HCT116 (cell line): ENCODE measurements at regions not wholly inside any gene's neighbourhood (a gene's known extent, or its start where the extent isn't known, plus 50 kb on each side); places are given as distances from the start of the nearest gene placed in this dataset.

ENCODE experiments used
- ATAC-seq: fragments of 200-7000 bp; cut with Tn5 transposase; 2 replicates; pipeline ENCODE4 v1.9.1; 2020; ENCODE audit warnings: mild to moderate bottlenecking, moderate library complexity
- BruUV-seq: library from RNA; stranded (reverse); fragments of 400-500 nt; replicated peaks from 2 replicates; lab custom pipeline; 2021; lab: Mats Ljungman, UMichigan
- CTCF ChIA-PET: fragments of 300-600 bp; sonication (Branson Sonifier 250); formaldehyde crosslinking; loops from one replicate; lab custom pipeline; 2021; ENCODE audit warnings: antibody characterized with exemption; lab: Charles Lee
- POLR2A ChIA-PET: fragments of 300-600, 350-600 bp; sonication (Branson Sonifier 250); formaldehyde crosslinking; loops from one replicate; lab custom pipeline; 2021; ENCODE audit warnings: antibody characterized with exemption; lab: Charles Lee
- RAD21 ChIA-PET, 2 experiments: fragments of 300-600 bp; sonication (Branson Sonifier 250); formaldehyde crosslinking; loops; one replicate each; lab custom pipeline; 2023; ENCODE audit warnings: low total read pairs in 2 of 2; ENCODE audit not compliant: uncharacterized antibody in 2 of 2, unreplicated experiment in 2 of 2, low non-redundant PET in 1 of 2; lab: Charles Lee
- DNase-seq: peaks from one replicate; pipeline ENCODE4 v3.0.0-alpha.2; 2010; ENCODE audit warnings: low read depth, low spot score
- H2AFZ ChIP-seq: fragments of 200-600 bp; shearing (Covaris generic), sonication (generic); 2 replicates; pipeline ENCODE4 v1.6.1; 2017; ENCODE audit warnings: low read depth, mixed run types, mixed read lengths, antibody characterized with exemption, low read length; ENCODE audit not compliant: poor library complexity, severe bottlenecking
- H3K27ac ChIP-seq: 2 replicates; pipeline ENCODE4 v1.5.1; 2012; ENCODE audit warnings: low read depth, low read length
- H3K27me3 ChIP-seq: fragments of 200-600 bp; sonication (generic); 2 replicates; pipeline ENCODE4 v1.6.1; 2016; ENCODE audit warnings: mixed run types, low read length, mixed read lengths; ENCODE audit not compliant: insufficient read depth
- H3K36me3 ChIP-seq, 2 experiments: fragments of 200-500 bp in 1 of 2; fragments of 200-600 bp in 1 of 2; sonication (Bioruptor generic) in 1 of 2; sonication (generic) in 1 of 2; 2 replicates each; pipeline versions ENCODE4 v1.5.1 to v1.6.1; 2014 to 2016; ENCODE audit warnings: low read length in 2 of 2, inconsistent platforms in 1 of 2, mixed read lengths in 1 of 2, mixed run types in 1 of 2; ENCODE audit not compliant: insufficient read depth in 2 of 2, control insufficient read depth in 1 of 2
- H3K4me1 ChIP-seq, 2 experiments: fragments of 200-600 bp in 1 of 2; sonication (generic) in 1 of 2; 2 replicates each; pipeline versions ENCODE4 v1.5.1 to v1.6.1; 2012 to 2017; ENCODE audit warnings: low read length in 2 of 2, inconsistent platforms in 1 of 2, mild to moderate bottlenecking in 1 of 2, mixed read lengths in 1 of 2, mixed run types in 1 of 2, moderate library complexity in 1 of 2; ENCODE audit not compliant: insufficient read depth in 2 of 2, control insufficient read depth in 1 of 2
- H3K4me2 ChIP-seq: fragments of 200-600 bp; sonication (generic); 2 replicates; pipeline ENCODE4 v1.6.1; 2017; ENCODE audit warnings: mixed run types, low read length, mixed read lengths
- H3K4me3 ChIP-seq, 2 experiments: fragments of 200-600 bp in 1 of 2; sonication (generic) in 1 of 2; replicated peaks in 1 of 2; 2 replicates each; pipeline ENCODE4 v1.5.1; 2011 to 2016; ENCODE audit warnings: low read length in 2 of 2, control low read depth in 1 of 2, low read depth in 1 of 2, mild to moderate bottlenecking in 1 of 2, mixed read lengths in 1 of 2, mixed run types in 1 of 2
- H3K79me2 ChIP-seq: fragments of 200-600 bp; sonication (generic); 2 replicates; pipeline ENCODE4 v1.6.1; 2017; ENCODE audit warnings: mild to moderate bottlenecking, mixed run types, low read length, moderate library complexity, mixed read lengths; ENCODE audit not compliant: insufficient read depth
- H3K9ac ChIP-seq: fragments of 200-600 bp; sonication (generic); 2 replicates; pipeline ENCODE4 v1.6.1; 2016; ENCODE audit warnings: low read length, mixed read lengths
- H3K9me2 ChIP-seq: fragments of 200-600 bp; sonication (generic), shearing (Covaris generic); 2 replicates; pipeline ENCODE4 v1.6.1; 2017; ENCODE audit warnings: mixed run types, mild to moderate bottlenecking, moderate library complexity; ENCODE audit not compliant: insufficient read depth
- H3K9me3 ChIP-seq, 2 experiments: fragments of 200-500 bp in 1 of 2; fragments of 200-600 bp in 1 of 2; sonication (Bioruptor generic) in 1 of 2; sonication (generic) in 1 of 2; 2 replicates each; pipeline ENCODE4 v1.6.1; 2014 to 2017; ENCODE audit warnings: low read length in 2 of 2, mixed read lengths in 2 of 2, inconsistent platforms in 1 of 2, low read depth in 1 of 2, mild to moderate bottlenecking in 1 of 2, mixed run types in 1 of 2, moderate library complexity in 1 of 2; ENCODE audit not compliant: control insufficient read depth in 1 of 2, insufficient read depth in 1 of 2
- H4K20me1 ChIP-seq: fragments of 200-600 bp; sonication (generic), shearing (Covaris generic); 2 replicates; pipeline ENCODE4 v1.6.1; 2017; ENCODE audit warnings: mixed run types, mild to moderate bottlenecking, moderate library complexity; ENCODE audit not compliant: insufficient read depth
- CEBPB ChIP-seq: IDR thresholded peaks from 2 replicates; pipeline ENCODE4 v1.6.1; 2012; ENCODE audit warnings: low read depth
- ELF1 ChIP-seq: IDR thresholded peaks from 2 replicates; pipeline ENCODE4 v1.6.1; 2012; ENCODE audit warnings: low read depth, borderline replicate concordance
- JUND ChIP-seq: IDR thresholded peaks from 2 replicates; pipeline ENCODE4 v1.6.1; 2012
- SIN3A ChIP-seq: IDR thresholded peaks from 2 replicates; pipeline ENCODE4 v1.6.1; 2012; ENCODE audit warnings: low read depth
- SRF ChIP-seq: IDR thresholded peaks from 2 replicates; pipeline ENCODE4 v1.6.1; 2012; ENCODE audit warnings: low read depth
- TCF7L2 ChIP-seq: IDR thresholded peaks from 2 replicates; pipeline ENCODE4 v1.7.0; 2011; ENCODE audit warnings: borderline replicate concordance, inconsistent platforms; ENCODE audit not compliant: insufficient read depth, insufficient read length; ENCODE audit errors: extremely low read depth
- YY1 ChIP-seq: IDR thresholded peaks from 2 replicates; pipeline ENCODE4 v1.6.1; 2011; ENCODE audit warnings: low read length, low read depth, moderate library complexity, mild to moderate bottlenecking; ENCODE audit not compliant: insufficient replicate concordance; ENCODE audit errors: extremely low read depth
- ZBTB33 ChIP-seq: IDR thresholded peaks from 2 replicates; pipeline ENCODE4 v1.6.1; 2011; ENCODE audit warnings: mild to moderate bottlenecking, low read length, moderate library complexity; ENCODE audit not compliant: insufficient replicate concordance; ENCODE audit errors: extremely low read depth
- intact Hi-C: fragments of 100-400 bp; cut with micrococcal nuclease; formaldehyde crosslinking; loops from 2 replicates; pipeline ENCODE4 v1.10.0; 2022

- CTCF ChIA-PET: no interaction called here
Measured at GRCh38 chr10:47160261-47160908, 139.6 kb upstream of the GDF10 start.

More at GRCh38 chr10:47160261-47160908, 139.6 kb upstream of the GDF10 start:
- no peak for TF ChIP-seq SIN3A
- TF ChIP-seq SRF: no peak
- no peak for TF ChIP-seq TCF7L2
- TF ChIP-seq ELF1: no peak
- TF ChIP-seq CEBPB: no peak
- TF ChIP-seq YY1: no peak
- TF ChIP-seq JUND: no peak
- no peak for TF ChIP-seq ZBTB33
- intact Hi-C loops: no loop called here
- DNase-seq (no peak), ATAC-seq (no peak)
- no peak overlapping the region for H2AFZ ChIP-seq
- no TSS peak for BruUV-seq
- no peaks in the 10 kb centered on the region for H3K9me2 ChIP-seq
- RAD21 ChIA-PET: no interaction called here
- no peak overlapping the region for H3K27ac ChIP-seq
- H3K27me3 ChIP-seq: no peaks in the 10 kb centered on the region
- no peak overlapping the region for H3K4me3 ChIP-seq
- POLR2A ChIA-PET: no interaction called here
- H3K79me2 ChIP-seq: no peaks in the 10 kb centered on the region
- no peak overlapping the region for H3K4me2 ChIP-seq
- H3K9ac ChIP-seq: no peak overlapping the region
- H3K9me3 ChIP-seq: peaks cover 0 to 4% of the 10 kb centered on the region in 2 experiments; a peak in 1 of 4 replicates
- H3K36me3 ChIP-seq: no peaks in the 10 kb centered on the region
- H4K20me1 ChIP-seq: no peaks in the 10 kb centered on the region
- H3K4me1 ChIP-seq: peaks cover 0 to 9% of the 10 kb centered on the region in 2 experiments; a peak in 1 of 4 replicates
